Activated CD8-positive, alpha-beta T cell treated with anti-CD3 and anti-CD28 coated beads for 36 hours (primary cell): ENCODE measurements at regions not wholly inside any gene's neighbourhood (a gene's known extent, or its start where the extent isn't known, plus 50 kb on each side); places are given as distances from the start of the nearest gene placed in this dataset.

Experiments
- ATAC-seq: fragments of 200-7000 bp; cut with Tn5 transposase; one replicate; pipeline ENCODE4 v1.10.0; 2021; ENCODE audit warnings: mild to moderate bottlenecking, moderate library complexity
- CTCF ChIA-PET: fragments of 350-600 bp; sonication (Branson Sonifier 250); formaldehyde crosslinking; loops from one replicate; lab custom pipeline; 2021; ENCODE audit warnings: antibody characterized with exemption; lab: Charles Lee
- POLR2A ChIA-PET: fragments of 350-600 bp; sonication (Branson Sonifier 250); formaldehyde crosslinking; loops from one replicate; lab custom pipeline; 2021; ENCODE audit warnings: antibody characterized with exemption; lab: Charles Lee
- DNase-seq: peaks from one replicate; pipeline ENCODE4 v3.0.0-alpha.2; 2020
- H3K27ac Mint-ChIP-seq: one replicate; pipeline ENCODE4 v1.8.0; 2021; ENCODE audit warnings: mild to moderate bottlenecking, mixed read lengths
- H3K27me3 Mint-ChIP-seq: one replicate; pipeline ENCODE4 v1.8.0; 2021; ENCODE audit warnings: mixed read lengths
- H3K36me3 Mint-ChIP-seq: one replicate; pipeline ENCODE4 v1.8.0; 2021; ENCODE audit warnings: low read depth, mixed read lengths
- H3K4me1 Mint-ChIP-seq: one replicate; pipeline ENCODE4 v1.8.0; 2021; ENCODE audit warnings: low read depth, mixed read lengths
- H3K4me3 Mint-ChIP-seq: one replicate; pipeline ENCODE4 v1.8.0; 2021; ENCODE audit warnings: mild to moderate bottlenecking, moderate library complexity, mixed read lengths
- H3K9me3 Mint-ChIP-seq: one replicate; pipeline ENCODE4 v1.8.0; 2021; ENCODE audit warnings: mixed read lengths
- intact Hi-C: fragments of 100-400 bp; cut with micrococcal nuclease; formaldehyde crosslinking; loops from one replicate; pipeline ENCODE4 v1.10.0; 2022
- TF ChIP-seq, protein P1 (sequence below): fragments of 200-600 bp; IDR thresholded peaks from one replicate; pipeline ENCODE4 v1.8.0; 2022; ENCODE audit warnings: antibody characterized with exemption, mild to moderate bottlenecking

GRCh38 chr13:65453982-65454381, 1776.2 kb downstream of the PCDH9 start:
- H3K27me3 Mint-ChIP-seq, result no peaks in the 10 kb centered on the region
- TF ChIP-seq, protein P1, sequence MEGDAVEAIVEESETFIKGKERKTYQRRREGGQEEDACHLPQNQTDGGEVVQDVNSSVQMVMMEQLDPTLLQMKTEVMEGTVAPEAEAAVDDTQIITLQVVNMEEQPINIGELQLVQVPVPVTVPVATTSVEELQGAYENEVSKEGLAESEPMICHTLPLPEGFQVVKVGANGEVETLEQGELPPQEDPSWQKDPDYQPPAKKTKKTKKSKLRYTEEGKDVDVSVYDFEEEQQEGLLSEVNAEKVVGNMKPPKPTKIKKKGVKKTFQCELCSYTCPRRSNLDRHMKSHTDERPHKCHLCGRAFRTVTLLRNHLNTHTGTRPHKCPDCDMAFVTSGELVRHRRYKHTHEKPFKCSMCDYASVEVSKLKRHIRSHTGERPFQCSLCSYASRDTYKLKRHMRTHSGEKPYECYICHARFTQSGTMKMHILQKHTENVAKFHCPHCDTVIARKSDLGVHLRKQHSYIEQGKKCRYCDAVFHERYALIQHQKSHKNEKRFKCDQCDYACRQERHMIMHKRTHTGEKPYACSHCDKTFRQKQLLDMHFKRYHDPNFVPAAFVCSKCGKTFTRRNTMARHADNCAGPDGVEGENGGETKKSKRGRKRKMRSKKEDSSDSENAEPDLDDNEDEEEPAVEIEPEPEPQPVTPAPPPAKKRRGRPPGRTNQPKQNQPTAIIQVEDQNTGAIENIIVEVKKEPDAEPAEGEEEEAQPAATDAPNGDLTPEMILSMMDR, result no peak
- H3K4me3 Mint-ChIP-seq, result no peak overlapping the region
- no peaks in the 10 kb centered on the region for H3K4me1 Mint-ChIP-seq
- ATAC-seq, result no peak
- H3K27ac Mint-ChIP-seq, result no peak overlapping the region
- intact Hi-C loops, result no loop called here
- ChIA-PET POLR2A (no interaction called here), CTCF (no interaction called here)
- peaks cover 5% of the 10 kb centered on the region for H3K9me3 Mint-ChIP-seq
- no peaks in the 10 kb centered on the region for H3K36me3 Mint-ChIP-seq
- no peak for DNase-seq

GRCh38 chr13:65445340-65445739, 1784.8 kb downstream of the PCDH9 start:
- Mint-ChIP-seq H3K4me1 (no peaks in the 10 kb centered on the region), H3K27me3 (no peaks in the 10 kb centered on the region), H3K4me3 (no peak overlapping the region), H3K27ac (no peak overlapping the region), H3K9me3 (peaks cover 30% of the 10 kb centered on the region), H3K36me3 (no peaks in the 10 kb centered on the region)
- ATAC-seq (no peak), DNase-seq (no peak)
- POLR2A ChIA-PET, result no interaction called here
- intact Hi-C loops, result no loop called here
- CTCF ChIA-PET, result no interaction called here
- TF ChIP-seq, protein P1, result no peak

DNA sequence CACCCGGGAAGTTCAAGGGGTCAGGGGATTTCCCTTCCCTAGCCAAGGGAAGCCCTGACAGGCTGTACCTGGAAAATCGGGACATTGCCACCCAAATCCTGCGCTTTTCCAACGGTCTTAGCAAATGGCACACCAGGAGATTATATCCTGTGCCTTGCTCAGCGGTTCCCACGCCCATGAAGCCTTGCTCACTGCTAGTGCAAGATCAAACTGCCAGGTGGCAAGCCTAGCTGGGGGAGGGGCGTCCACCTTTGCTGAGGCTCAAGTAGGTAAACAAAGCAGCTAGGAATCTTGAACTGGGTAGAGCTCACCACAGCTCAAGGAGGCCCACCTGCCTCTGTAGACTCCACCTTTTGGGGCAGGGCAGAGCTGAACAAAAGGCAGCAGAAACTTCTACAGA, 1794.5 kb downstream of the PCDH9 start:
- Mint-ChIP-seq H3K27me3 (no peaks in the 10 kb centered on the region), H3K4me3 (no peak overlapping the region), H3K4me1 (no peaks in the 10 kb centered on the region), H3K36me3 (no peaks in the 10 kb centered on the region), H3K27ac (no peak overlapping the region), H3K9me3 (peaks cover 18% of the 10 kb centered on the region)
- intact Hi-C loops, result no loop called here
- TF ChIP-seq, protein P1, result no peak
- ChIA-PET POLR2A (no interaction called here), CTCF (no interaction called here)
- no peak for DNase-seq
- no peak for ATAC-seq

DNA sequence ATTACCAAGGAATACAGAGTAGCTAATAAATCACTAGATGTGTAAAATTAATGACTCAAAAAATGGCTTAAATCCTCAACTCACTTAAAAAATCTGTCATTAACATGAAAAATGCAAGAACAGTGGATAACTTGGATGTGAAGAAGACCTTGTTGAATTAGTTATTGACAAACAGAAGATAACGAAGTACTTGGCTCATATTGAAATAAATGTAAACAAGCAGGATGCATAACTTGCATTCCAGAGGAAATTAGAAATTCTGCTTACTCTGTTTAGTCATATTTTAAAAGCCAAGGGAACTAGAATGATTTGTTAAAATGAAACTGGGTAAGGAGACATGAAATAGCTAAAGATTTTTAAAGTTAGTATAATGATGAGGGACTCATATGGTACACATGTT, 1812.2 kb downstream of the PCDH9 start:
- H3K27ac Mint-ChIP-seq, result no peak overlapping the region
- TF ChIP-seq, protein P1, result no peak
- no peak for ATAC-seq
- no peak for DNase-seq
- H3K4me1 Mint-ChIP-seq, result no peaks in the 10 kb centered on the region
- peaks cover 17% of the 10 kb centered on the region for H3K9me3 Mint-ChIP-seq
- H3K4me3 Mint-ChIP-seq, result no peak overlapping the region
- ChIA-PET CTCF (no interaction called here), POLR2A (no interaction called here)
- no peaks in the 10 kb centered on the region for H3K27me3 Mint-ChIP-seq
- H3K36me3 Mint-ChIP-seq, result no peaks in the 10 kb centered on the region
- intact Hi-C loops, result no loop called here

DNA sequence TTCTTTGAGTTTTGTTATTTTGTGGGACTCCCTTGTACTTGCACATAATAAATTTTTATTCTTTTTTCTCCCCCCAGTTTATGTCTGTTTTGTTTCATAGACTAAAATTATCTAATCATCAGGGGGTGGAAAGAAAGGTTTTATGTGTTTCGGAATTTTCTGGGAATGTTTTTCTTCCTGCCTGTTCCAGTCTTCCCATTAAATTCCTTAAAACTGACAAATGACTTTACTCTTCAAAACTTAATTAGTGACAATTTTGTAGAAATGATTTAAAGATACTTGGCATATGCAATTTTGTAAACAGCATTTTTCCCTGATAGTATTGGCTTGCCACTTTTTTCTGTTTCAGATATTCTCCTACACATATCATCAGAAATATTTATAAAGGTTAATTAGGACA, 1813.4 kb downstream of the PCDH9 start:
- ChIA-PET CTCF (no interaction called here), POLR2A (no interaction called here)
- Mint-ChIP-seq H3K4me1 (no peaks in the 10 kb centered on the region), H3K9me3 (peaks cover 16% of the 10 kb centered on the region), H3K4me3 (no peak overlapping the region), H3K36me3 (no peaks in the 10 kb centered on the region), H3K27ac (no peak overlapping the region), H3K27me3 (no peaks in the 10 kb centered on the region)
- TF ChIP-seq, protein P1, result no peak
- no peak for ATAC-seq
- intact Hi-C loops, result no loop called here
- no peak for DNase-seq
